H1 (cell line): ENCODE measurements at regions not wholly inside any gene's neighbourhood (a gene's known extent, or its start where the extent isn't known, plus 50 kb on each side); places are given as distances from the start of the nearest gene placed in this dataset.

Source experiments
- CTCF ChIA-PET: fragments of 300-600 bp; sonication (Branson Sonifier 250); formaldehyde crosslinking; loops from one replicate; lab custom pipeline; 2021; ENCODE audit not compliant: partially characterized antibody; lab: Charles Lee
- POLR2A ChIA-PET: fragments of 300-600 bp; sonication (Branson Sonifier 250); formaldehyde crosslinking; loops from one replicate; lab custom pipeline; 2021; ENCODE audit warnings: inconsistent platforms; ENCODE audit not compliant: partially characterized antibody; lab: Charles Lee
- DNase-seq, 2 experiments: peaks; one replicate each; pipeline versions ENCODE4 v3.0.0 to v3.0.0-alpha.2; 2010 to 2022; ENCODE audit warnings: low spot score in 2 of 2, low read depth in 1 of 2, mixed read lengths in 1 of 2
- FAIRE-seq: peaks from 2 replicates; lab custom pipeline; 2011; peaks lifted over from hg19 to GRCh38; lab: Jason Lieb, UNC
- H2AFZ ChIP-seq: 2 replicates; pipeline ENCODE4 v1.8.1; 2012; ENCODE audit warnings: low read length, inconsistent platforms
- H2AK5ac ChIP-seq: 2 replicates; pipeline ENCODE4 v1.6.1; 2013; ENCODE audit warnings: low read depth, low read length
- H2BK120ac ChIP-seq: replicated peaks from 2 replicates; pipeline ENCODE3; 2013; ENCODE audit warnings: low read depth, low read length, inconsistent platforms
- H2BK12ac ChIP-seq: 2 replicates; pipeline ENCODE4 v1.6.1; 2013; ENCODE audit warnings: low read depth, low read length
- H2BK15ac ChIP-seq: 2 replicates; pipeline ENCODE4 v1.6.1; 2013; ENCODE audit warnings: low read length
- H2BK20ac ChIP-seq: 2 replicates; pipeline ENCODE4 v1.6.1; 2013; ENCODE audit warnings: low read length
- H2BK5ac ChIP-seq: 2 replicates; pipeline ENCODE4 v1.6.1; 2013; ENCODE audit warnings: low read depth, low read length
- H3K14ac ChIP-seq: 2 replicates; pipeline ENCODE4 v1.6.1; 2013; ENCODE audit warnings: inconsistent platforms; ENCODE audit not compliant: insufficient read length
- H3K18ac ChIP-seq: 2 replicates; pipeline ENCODE4 v1.6.1; 2013; ENCODE audit warnings: low read length; ENCODE audit errors: extremely low read depth
- H3K23ac ChIP-seq: 2 replicates; pipeline ENCODE4 v1.6.1; 2013; ENCODE audit warnings: inconsistent platforms; ENCODE audit not compliant: insufficient read length
- H3K23me2 ChIP-seq: 2 replicates; pipeline ENCODE4 v1.6.1; 2013; ENCODE audit warnings: low read depth, low read length
- H3K27ac ChIP-seq: 2 replicates; pipeline ENCODE4 v1.6.1; 2011; ENCODE audit warnings: low read depth, low read length, inconsistent platforms
- H3K27me3 ChIP-seq, 4 experiments: replicated peaks in 1 of 4; 1 replicate in 1 of 4; 2 replicates in 3 of 4; pipeline versions ENCODE4 v1.6.1 to v1.8.1; 2011 to 2013; ENCODE audit warnings: low read length in 3 of 4, mild to moderate bottlenecking in 3 of 4, inconsistent platforms in 2 of 4, mixed read lengths in 2 of 4, moderate library complexity in 1 of 4; ENCODE audit not compliant: control insufficient read depth in 3 of 4, insufficient read depth in 3 of 4; ENCODE audit errors: extremely low read depth in 1 of 4
- H3K36me3 ChIP-seq, 4 experiments: 2 replicates each; pipeline versions ENCODE4 v1.6.1 to v1.8.1; 2011 to 2013; ENCODE audit warnings: mild to moderate bottlenecking in 4 of 4, low read length in 3 of 4, moderate library complexity in 2 of 4, control low read depth in 1 of 4, inconsistent platforms in 1 of 4; ENCODE audit not compliant: insufficient read depth in 4 of 4, control insufficient read depth in 2 of 4
- H3K4ac ChIP-seq: replicated peaks from 2 replicates; pipeline ENCODE3; 2013; ENCODE audit warnings: low read length, low read depth, mixed read lengths, inconsistent platforms; ENCODE audit not compliant: insufficient read length
- H3K4me1 ChIP-seq, 4 experiments: replicated peaks in 1 of 4; 1 replicate in 1 of 4; 2 replicates in 3 of 4; pipeline versions ENCODE4 v1.6.1 to v1.8.1; 2011 to 2013; ENCODE audit warnings: low read length in 3 of 4, inconsistent platforms in 2 of 4, mixed read lengths in 1 of 4; ENCODE audit not compliant: insufficient read depth in 4 of 4, control insufficient read depth in 3 of 4
- H3K4me2 ChIP-seq, 2 experiments: 2 replicates each; pipeline versions ENCODE4 v1.6.1 to v1.8.1; 2011 to 2013; ENCODE audit warnings: low read depth in 2 of 2, low read length in 2 of 2, control low read depth in 1 of 2, inconsistent platforms in 1 of 2, mild to moderate bottlenecking in 1 of 2; ENCODE audit not compliant: insufficient read depth in 1 of 2
- H3K4me3 ChIP-seq, 4 experiments: fragments of 200-600, 300-600 bp in 1 of 4; sonication (generic), shearing (Covaris generic), sonication (Bioruptor Twin) in 1 of 4; 2 replicates each; pipeline versions ENCODE4 v1.5.1 to v1.8.1; 2011 to 2016; ENCODE audit warnings: low read length in 4 of 4, low read depth in 3 of 4, control low read depth in 2 of 4, inconsistent platforms in 2 of 4, mild to moderate bottlenecking in 2 of 4, mixed read lengths in 1 of 4, moderate library complexity in 1 of 4; ENCODE audit not compliant: insufficient read depth in 2 of 4; ENCODE audit errors: extremely low read depth in 1 of 4
- H3K56ac ChIP-seq: replicated peaks from 2 replicates; pipeline ENCODE3; 2013; ENCODE audit warnings: low read depth, mild to moderate bottlenecking, mixed read lengths, low read length, inconsistent platforms; ENCODE audit not compliant: insufficient read length
- H3K79me1 ChIP-seq: 2 replicates; pipeline ENCODE4 v1.6.1; 2013; ENCODE audit warnings: low read depth, low read length, control low read depth
- H3K79me2 ChIP-seq, 2 experiments: 2 replicates each; pipeline versions ENCODE4 v1.6.1 to v1.8.1; 2012 to 2013; ENCODE audit warnings: low read length in 2 of 2, mild to moderate bottlenecking in 2 of 2, inconsistent platforms in 1 of 2; ENCODE audit not compliant: insufficient read depth in 2 of 2, control insufficient read depth in 1 of 2
- H3K9ac ChIP-seq, 4 experiments: replicated peaks in 1 of 4; 1 replicate in 1 of 4; 2 replicates in 3 of 4; pipeline versions ENCODE4 v1.6.1 to v1.8.1; 2011 to 2013; ENCODE audit warnings: low read depth in 3 of 4, low read length in 3 of 4, control low read depth in 2 of 4, mild to moderate bottlenecking in 2 of 4, moderate library complexity in 2 of 4, inconsistent platforms in 1 of 4; ENCODE audit errors: extremely low read depth in 1 of 4
- H3K9me3 ChIP-seq, 2 experiments: 2 replicates each; pipeline versions ENCODE4 v1.6.1 to v1.8.1; 2012 to 2013; ENCODE audit warnings: mild to moderate bottlenecking in 2 of 2, moderate library complexity in 2 of 2, control low read depth in 1 of 2, inconsistent platforms in 1 of 2, low read depth in 1 of 2, low read length in 1 of 2, mixed read lengths in 1 of 2; ENCODE audit not compliant: insufficient read depth in 2 of 2
- H4K20me1 ChIP-seq, 2 experiments: replicated peaks in 1 of 2; 2 replicates each; pipeline versions ENCODE3 to v1.8.1; 2011 to 2013; ENCODE audit warnings: inconsistent platforms in 2 of 2, low read length in 2 of 2, mild to moderate bottlenecking in 1 of 2; ENCODE audit not compliant: insufficient read depth in 2 of 2, control insufficient read depth in 1 of 2
- H4K5ac ChIP-seq: 2 replicates; pipeline ENCODE4 v1.6.1; 2013; ENCODE audit warnings: low read length, low read depth, mixed read lengths, inconsistent platforms; ENCODE audit not compliant: insufficient read length
- H4K8ac ChIP-seq: 2 replicates; pipeline ENCODE4 v1.8.0; 2013; ENCODE audit warnings: mild to moderate bottlenecking, moderate library complexity, low read length, inconsistent platforms; ENCODE audit not compliant: insufficient read depth; ENCODE audit errors: extremely low read depth
- H4K91ac ChIP-seq: replicated peaks from 2 replicates; pipeline ENCODE3; 2013; ENCODE audit warnings: low read length, mixed read lengths, inconsistent platforms; ENCODE audit not compliant: insufficient read length
- BACH1 ChIP-seq: IDR thresholded peaks from 2 replicates; pipeline ENCODE4 v1.6.1; 2012; ENCODE audit warnings: low read length, improper control_type of control experiment
- CBX5 ChIP-seq: fragments of 300-800, 300-1000 bp; sonication (generic); IDR thresholded peaks from 2 replicates; pipeline ENCODE4 v1.7.1; 2016; ENCODE audit warnings: antibody characterized with exemption, low read length, low read depth
- CHD1 ChIP-seq: IDR thresholded peaks from 2 replicates; pipeline ENCODE4 v1.6.1; 2012; ENCODE audit warnings: low read depth, low read length, improper control_type of control experiment
- CHD2 ChIP-seq: IDR thresholded peaks from 2 replicates; pipeline ENCODE4 v1.6.1; 2012; ENCODE audit warnings: low read length, improper control_type of control experiment
- EP300 ChIP-seq, 2 experiments: IDR thresholded peaks; 1 replicate in 1 of 2; 2 replicates in 1 of 2; pipeline ENCODE4 v1.6.1; 2011 to 2012; ENCODE audit warnings: low read depth in 2 of 2, low read length in 2 of 2, mild to moderate bottlenecking in 2 of 2, borderline replicate concordance in 1 of 2, inconsistent platforms in 1 of 2, moderate library complexity in 1 of 2
- EZH2 ChIP-seq: fragments of 200-600 bp; sonication (generic); IDR thresholded peaks from 2 replicates; pipeline ENCODE4 v1.7.1; 2012; ENCODE audit warnings: low read depth, mild to moderate bottlenecking, moderate library complexity, low read length, inconsistent platforms; ENCODE audit not compliant: severe bottlenecking
- POLR2AphosphoS5 ChIP-seq: IDR thresholded peaks from 2 replicates; pipeline ENCODE4 v1.6.1; 2011; ENCODE audit warnings: low read depth, low read length
- POU5F1 ChIP-seq: IDR thresholded peaks from 2 replicates; pipeline ENCODE4 v1.6.1; 2011; ENCODE audit warnings: low read depth, mild to moderate bottlenecking, low read length, moderate library complexity
- SAP30 ChIP-seq: fragments of 300-600 bp; sonication (generic); IDR thresholded peaks from 2 replicates; pipeline ENCODE4 v1.7.1; 2012; ENCODE audit warnings: low read length, moderate library complexity, mild to moderate bottlenecking, inconsistent platforms; ENCODE audit not compliant: insufficient read depth, insufficient replicate concordance
- YY1 ChIP-seq: IDR thresholded peaks from 2 replicates; pipeline ENCODE4 v1.6.1; 2011; ENCODE audit warnings: low read depth, mild to moderate bottlenecking, low read length
- WGBS, 2 experiments: shearing (Covaris generic) in 1 of 2; methylation state at CpG; one replicate each; pipeline versions ENCODE4 v1.1.6 to v1.1.7; 2013 to 2015; ENCODE audit warnings: low lambda C conversion rate in 2 of 2, mixed read lengths in 2 of 2, inconsistent platforms in 1 of 2, low coverage in 1 of 2, missing lambda C conversion rate in 1 of 2; ENCODE audit not compliant: insufficient replicate concordance in 2 of 2, insufficient coverage in 1 of 2, insufficient read length in 1 of 2; ENCODE audit errors: extremely low coverage in 1 of 2, missing lambda C conversion rate in 1 of 2; 5-methylcytosine and 5-hydroxymethylcytosine counted together
- TF ChIP-seq, protein P1 (sequence below): IDR thresholded peaks from 2 replicates; pipeline ENCODE4 v1.6.1; 2012; ENCODE audit warnings: inconsistent platforms
- TF ChIP-seq, protein P2 (sequence below): IDR thresholded peaks from 2 replicates; pipeline ENCODE4 v1.6.1; 2011; ENCODE audit warnings: low read depth, mild to moderate bottlenecking, low read length; ENCODE audit not compliant: insufficient read depth

GRCh38 chr22:47591709-47592108 lies 829.3 kb downstream of the TBC1D22A start:
- Histone ChIP-seq H4K91ac (no peak overlapping the region), H3K9ac (no peak overlapping the region), H2BK12ac (no peak overlapping the region), H3K56ac (no peak overlapping the region), H2BK15ac (no peak overlapping the region), H3K27ac (no peak overlapping the region), H2BK20ac (no peak overlapping the region), H3K79me1 (no peaks in the 10 kb centered on the region), H2BK120ac (no peak overlapping the region), H2AK5ac (no peak overlapping the region), H3K23me2 (no peaks in the 10 kb centered on the region), H4K5ac (no peak overlapping the region), H3K23ac (no peak overlapping the region), H2AFZ (no peak overlapping the region), H3K14ac (no peak overlapping the region), H3K79me2 (no peaks in the 10 kb centered on the region), H4K20me1 (no peaks in the 10 kb centered on the region), H2BK5ac (no peak overlapping the region), H3K36me3 (no peaks in the 10 kb centered on the region), H4K8ac (no peak overlapping the region), H3K4ac (no peak overlapping the region), H3K4me3 (no peak overlapping the region), H3K4me2 (no peak overlapping the region), H3K27me3 (no peaks in the 10 kb centered on the region), H3K4me1 (no peaks in the 10 kb centered on the region), H3K18ac (no peak overlapping the region), H3K9me3 (peaks cover 66 to 88% of the 10 kb centered on the region in 2 experiments)
- no peak for DNase-seq
- 90% methylated on average over 16 of the region's 16 CpGs; no CpG with 5 or more reads in 1 of the 2 experiments for WGBS, 2 experiments
- CTCF ChIA-PET, result interaction anchor here (0.9 kb wide), 1 partner anchor 33 kb away, joined by 3 read pairs; no protein-coding TSS in a partner anchor
- POLR2A ChIA-PET, result no interaction called here
- no peak for FAIRE-seq
- TF ChIP-seq CHD2 (no peak), CHD1 (no peak), POU5F1 (no peak), EP300 (IDR thresholded peaks at IDR 0.05; ENCODE audit: borderline replicate concordance in 1 of 2, low read depth in 2 of 2, low read length in 2 of 2) (no peak), YY1 (no peak), SAP30 (no peak), CBX5 (no peak), POLR2AphosphoS5 (no peak), EZH2 (no peak), BACH1 (no peak)
- TF ChIP-seq, protein P1, sequence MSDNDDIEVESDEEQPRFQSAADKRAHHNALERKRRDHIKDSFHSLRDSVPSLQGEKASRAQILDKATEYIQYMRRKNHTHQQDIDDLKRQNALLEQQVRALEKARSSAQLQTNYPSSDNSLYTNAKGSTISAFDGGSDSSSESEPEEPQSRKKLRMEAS, result no peak
- TF ChIP-seq, protein P2, sequence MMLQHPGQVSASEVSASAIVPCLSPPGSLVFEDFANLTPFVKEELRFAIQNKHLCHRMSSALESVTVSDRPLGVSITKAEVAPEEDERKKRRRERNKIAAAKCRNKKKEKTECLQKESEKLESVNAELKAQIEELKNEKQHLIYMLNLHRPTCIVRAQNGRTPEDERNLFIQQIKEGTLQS, result no peak
